ENCODE measurements at regions not wholly inside any gene's neighbourhood (a gene's known extent, or its start where the extent isn't known, plus 50 kb on each side); places are given as distances from the start of the nearest gene placed in this dataset.

DNA sequence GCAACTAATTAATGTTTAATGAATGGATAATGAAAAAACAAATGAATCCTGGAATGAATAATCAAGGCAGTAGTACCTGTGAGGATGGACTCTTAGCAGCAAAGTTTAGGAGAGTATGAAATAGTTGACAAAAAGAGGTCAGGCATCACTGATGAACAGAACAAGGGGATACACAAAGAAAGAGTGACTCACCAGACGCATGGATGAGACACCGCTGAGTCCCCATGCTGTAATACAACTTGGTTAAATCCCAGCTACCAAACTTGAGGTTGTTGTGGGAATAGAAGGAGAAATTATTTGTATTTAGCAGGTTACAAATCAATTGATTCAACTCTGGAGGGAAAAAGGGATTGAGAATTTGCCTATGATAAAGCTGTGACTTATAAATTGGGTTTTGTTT is 976.9 kb upstream of the TENM4 start:
- H3K36me3 Mint-ChIP-seq, result no peaks in the 10 kb centered on the region
- H3K27ac Mint-ChIP-seq, result no peak overlapping the region
- DNase-seq (no peak), ATAC-seq (ENCODE audit: low read depth) (no peak)
- no peaks in the 10 kb centered on the region for H3K27me3 Mint-ChIP-seq
- no peaks in the 10 kb centered on the region for H3K4me1 Mint-ChIP-seq
- POLR2A ChIA-PET, result no interaction called here
- peaks cover 5% of the 10 kb centered on the region for H3K9me3 Mint-ChIP-seq
- H3K4me3 Mint-ChIP-seq, result no peak overlapping the region

DNA sequence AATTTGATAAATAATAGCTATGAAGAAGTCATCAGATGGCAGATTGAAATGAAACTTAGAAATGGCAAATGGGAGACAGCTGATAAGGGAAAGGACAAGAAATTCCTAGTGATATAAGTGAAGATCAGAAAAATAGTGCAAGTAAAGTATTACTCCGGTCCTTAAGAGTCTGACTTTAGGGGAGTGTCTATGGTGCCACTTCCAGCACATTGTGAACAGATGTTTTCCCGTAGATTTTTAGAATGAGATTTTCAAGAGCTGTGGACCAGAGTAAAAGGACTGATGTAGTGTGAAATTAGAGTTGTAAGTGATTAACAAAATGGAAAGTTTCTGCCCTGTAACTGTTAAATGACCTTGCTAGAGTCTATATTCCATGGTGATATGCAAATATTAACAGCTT is 974.8 kb upstream of the TENM4 start:
- ATAC-seq (ENCODE audit: low read depth) (no peak), DNase-seq (no peak)
- Mint-ChIP-seq H3K36me3 (no peaks in the 10 kb centered on the region), H3K4me1 (no peaks in the 10 kb centered on the region), H3K9me3 (peaks cover 6% of the 10 kb centered on the region), H3K27ac (no peak overlapping the region), H3K4me3 (no peak overlapping the region), H3K27me3 (no peaks in the 10 kb centered on the region)
- POLR2A ChIA-PET, result no interaction called here

DNA sequence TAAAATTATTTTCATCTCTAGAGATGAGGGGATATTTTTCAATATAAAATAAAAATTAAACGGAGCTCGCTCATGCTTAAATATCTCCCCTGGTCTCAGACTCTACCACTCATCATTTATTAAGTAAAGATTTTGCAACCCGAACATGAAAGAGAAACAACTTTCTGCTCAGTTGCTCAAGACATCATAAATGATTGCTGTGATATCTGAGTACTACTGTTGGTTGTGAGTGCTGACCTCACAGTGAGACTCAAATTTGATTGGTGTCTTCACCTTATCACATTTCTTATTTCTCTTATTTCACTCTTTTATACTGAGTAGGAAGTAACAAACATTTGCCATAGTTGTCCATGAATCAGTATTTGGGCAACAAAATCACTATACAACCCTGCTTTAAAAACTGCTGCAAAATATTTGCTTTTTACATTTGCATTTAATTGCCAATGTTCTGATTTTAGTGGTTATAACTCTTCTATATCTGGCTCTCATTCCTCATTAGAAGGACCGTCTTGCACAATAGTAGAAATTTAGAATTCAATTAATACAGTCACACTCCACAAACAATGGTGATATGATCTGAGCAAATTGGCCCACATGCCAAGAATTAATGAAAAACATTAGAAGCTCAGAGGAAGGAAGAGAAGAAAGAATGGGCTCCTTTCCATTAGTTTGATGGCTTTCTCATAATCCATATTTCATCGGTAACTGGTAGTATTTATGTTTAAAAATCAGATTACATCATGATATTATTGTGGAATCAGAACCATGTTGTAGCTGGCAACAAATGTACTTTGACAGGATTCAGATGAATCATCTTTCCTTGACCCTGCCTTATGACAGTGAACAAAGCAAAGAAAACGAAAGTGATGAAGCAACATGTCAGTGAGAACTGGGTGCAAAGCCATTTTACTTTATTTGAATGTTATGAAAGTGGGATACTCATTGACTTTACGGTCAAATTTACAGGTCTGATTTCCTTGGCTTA is 973.6 kb upstream of the TENM4 start:
- DNase-seq (no peak), ATAC-seq (ENCODE audit: low read depth) (no peak)
- Mint-ChIP-seq H3K9me3 (peaks cover 6% of the 10 kb centered on the region), H3K36me3 (no peaks in the 10 kb centered on the region), H3K27me3 (no peaks in the 10 kb centered on the region), H3K4me3 (no peak overlapping the region), H3K4me1 (no peaks in the 10 kb centered on the region), H3K27ac (no peak overlapping the region)
- POLR2A ChIA-PET, result no interaction called here

DNA sequence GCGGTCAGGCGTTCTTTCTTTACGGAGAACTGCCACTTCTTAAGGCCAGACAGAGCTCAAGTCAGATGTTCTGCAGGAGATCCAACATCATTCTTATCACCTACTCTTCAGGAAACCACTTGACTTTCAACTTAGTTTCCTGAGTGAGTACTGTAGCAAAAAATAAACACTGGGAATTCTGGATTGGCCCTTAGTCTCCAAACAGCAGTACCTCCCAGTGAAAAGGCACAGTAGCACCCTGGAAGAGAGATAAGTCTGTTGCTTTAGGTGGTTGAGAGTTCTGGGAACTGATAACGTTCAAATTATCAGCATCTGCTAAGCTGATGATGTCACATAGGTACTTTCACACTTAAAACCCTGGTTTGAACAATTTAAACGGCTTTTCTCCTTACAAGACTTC is 971.8 kb upstream of the TENM4 start:
- ATAC-seq (ENCODE audit: low read depth), result no peak
- no peak overlapping the region for H3K4me3 Mint-ChIP-seq
- no peaks in the 10 kb centered on the region for H3K36me3 Mint-ChIP-seq
- no peaks in the 10 kb centered on the region for H3K4me1 Mint-ChIP-seq
- no peak for DNase-seq
- no peak overlapping the region for H3K27ac Mint-ChIP-seq
- no peaks in the 10 kb centered on the region for H3K27me3 Mint-ChIP-seq
- POLR2A ChIA-PET, result no interaction called here
- peaks cover 6% of the 10 kb centered on the region for H3K9me3 Mint-ChIP-seq

DNA sequence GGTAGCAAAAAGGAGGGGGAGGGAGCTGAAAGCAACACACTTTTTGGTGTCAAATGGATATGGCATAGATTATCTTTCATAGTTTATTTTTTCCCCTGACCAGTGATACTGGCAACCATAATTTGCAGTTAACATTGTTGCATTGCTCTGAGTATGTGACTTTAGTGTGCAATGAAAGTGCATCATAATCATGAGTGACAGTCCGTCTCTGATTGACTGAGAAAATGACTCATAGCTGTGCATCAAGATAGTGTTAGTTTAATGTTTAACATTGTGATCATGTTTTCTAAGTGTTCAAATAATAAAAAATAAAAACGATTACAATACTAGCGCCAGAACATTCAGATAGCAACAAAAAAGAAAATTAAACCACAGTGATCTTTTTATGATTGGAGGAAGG is 952.4 kb upstream of the TENM4 start:
- peaks cover under 1% of the 10 kb centered on the region for H3K9me3 Mint-ChIP-seq
- no peak for ATAC-seq (ENCODE audit: low read depth)
- no peaks in the 10 kb centered on the region for H3K27me3 Mint-ChIP-seq
- H3K36me3 Mint-ChIP-seq, result no peaks in the 10 kb centered on the region
- H3K4me3 Mint-ChIP-seq, result no peak overlapping the region
- POLR2A ChIA-PET, result no interaction called here
- no peaks in the 10 kb centered on the region for H3K4me1 Mint-ChIP-seq
- no peak overlapping the region for H3K27ac Mint-ChIP-seq
- no peak for DNase-seq

DNA sequence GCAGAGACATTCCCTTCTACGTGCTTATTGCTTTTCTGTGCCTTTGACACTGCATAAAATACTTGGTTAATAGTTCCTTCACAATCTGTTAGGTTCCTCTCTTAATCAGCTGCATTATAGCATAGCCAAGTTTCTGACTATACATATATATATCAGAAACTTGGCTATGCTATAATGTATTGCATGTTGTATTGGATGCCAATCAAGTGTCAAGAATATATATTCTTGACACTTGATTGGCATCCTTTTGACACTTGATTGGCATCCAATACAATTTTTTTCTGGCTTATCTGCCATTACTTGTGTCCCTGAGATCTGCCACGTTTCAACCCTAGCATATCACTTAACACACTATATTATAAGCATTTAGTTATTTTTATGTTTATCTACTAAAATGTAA is 949.7 kb upstream of the TENM4 start:
- POLR2A ChIA-PET, result no interaction called here
- Mint-ChIP-seq H3K9me3 (peaks cover 5% of the 10 kb centered on the region), H3K27ac (no peak overlapping the region), H3K27me3 (no peaks in the 10 kb centered on the region), H3K36me3 (no peaks in the 10 kb centered on the region), H3K4me1 (no peaks in the 10 kb centered on the region), H3K4me3 (no peak overlapping the region)
- ATAC-seq (ENCODE audit: low read depth) (no peak), DNase-seq (no peak)

DNA sequence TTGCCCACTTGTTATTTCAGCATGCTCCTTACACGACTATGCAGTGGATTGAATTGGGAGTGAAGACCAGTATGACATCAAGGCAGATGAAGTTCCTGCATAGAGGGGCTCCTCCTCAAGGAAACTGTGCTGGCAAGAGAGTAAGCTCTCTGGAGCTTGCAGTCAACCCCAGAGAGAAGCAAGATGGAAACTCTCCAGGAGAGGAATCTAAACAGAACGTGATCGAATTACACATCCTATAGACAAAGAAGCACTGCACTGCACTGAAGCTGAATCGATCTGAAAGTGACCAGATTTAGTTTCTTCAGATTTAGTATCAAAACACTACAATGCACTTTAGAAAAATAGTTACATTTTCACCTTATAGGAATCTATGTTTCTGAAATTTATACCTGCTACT is 947.7 kb upstream of the TENM4 start:
- Mint-ChIP-seq H3K27me3 (no peaks in the 10 kb centered on the region), H3K4me1 (no peaks in the 10 kb centered on the region), H3K27ac (no peak overlapping the region), H3K36me3 (no peaks in the 10 kb centered on the region), H3K4me3 (no peak overlapping the region), H3K9me3 (peaks cover 5% of the 10 kb centered on the region)
- POLR2A ChIA-PET, result no interaction called here
- ATAC-seq (ENCODE audit: low read depth) (no peak), DNase-seq (no peak)

DNA sequence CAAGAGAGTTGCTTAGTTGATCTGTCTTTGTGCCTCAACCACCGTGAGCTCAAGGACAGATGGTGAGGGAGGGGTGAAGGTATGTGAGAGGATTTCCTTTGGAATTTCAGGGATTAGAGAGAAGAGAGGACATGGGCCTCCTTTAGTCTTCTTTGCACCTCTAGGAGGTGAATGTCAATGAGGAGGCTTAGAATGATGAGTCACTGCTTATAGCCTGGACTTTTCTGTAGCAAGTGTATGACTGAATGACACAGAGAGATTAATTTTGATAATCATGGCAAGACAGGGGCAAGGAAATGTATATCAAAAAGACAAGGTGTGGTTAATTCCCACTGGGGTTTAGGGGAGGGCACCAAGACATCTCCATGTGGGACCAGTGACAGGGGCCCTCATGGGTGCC is 947.3 kb upstream of the TENM4 start:
- Mint-ChIP-seq H3K27me3 (no peaks in the 10 kb centered on the region), H3K4me3 (no peak overlapping the region), H3K9me3 (peaks cover 5% of the 10 kb centered on the region), H3K36me3 (no peaks in the 10 kb centered on the region), H3K27ac (no peak overlapping the region), H3K4me1 (no peaks in the 10 kb centered on the region)
- DNase-seq, result no peak
- no peak for ATAC-seq (ENCODE audit: low read depth)
- POLR2A ChIA-PET, result no interaction called here

DNA sequence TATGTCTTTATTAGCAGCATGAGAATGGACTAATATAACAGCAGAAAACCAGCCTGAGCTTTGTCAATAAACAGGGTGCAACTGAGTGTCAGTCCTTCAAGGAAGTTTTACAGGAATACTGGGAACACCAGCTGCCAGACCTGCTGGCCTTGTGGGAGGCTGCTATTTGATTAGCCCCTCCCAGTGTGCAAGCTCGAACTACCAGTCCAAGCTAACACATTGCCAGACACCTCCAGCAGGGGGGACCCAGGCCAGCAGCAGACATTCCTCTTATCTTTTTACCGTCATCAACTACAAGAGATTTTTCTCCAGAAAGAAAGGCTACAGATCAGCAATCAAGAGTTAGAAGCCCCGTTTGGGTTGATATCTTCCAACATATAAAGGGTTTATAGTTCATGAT is 942.8 kb upstream of the TENM4 start:
- Mint-ChIP-seq H3K4me3 (no peak overlapping the region), H3K27me3 (no peaks in the 10 kb centered on the region), H3K36me3 (no peaks in the 10 kb centered on the region), H3K27ac (no peak overlapping the region), H3K9me3 (peaks cover 5% of the 10 kb centered on the region), H3K4me1 (no peaks in the 10 kb centered on the region)
- no peak for DNase-seq
- ATAC-seq (ENCODE audit: low read depth), result no peak
- POLR2A ChIA-PET, result no interaction called here

DNA sequence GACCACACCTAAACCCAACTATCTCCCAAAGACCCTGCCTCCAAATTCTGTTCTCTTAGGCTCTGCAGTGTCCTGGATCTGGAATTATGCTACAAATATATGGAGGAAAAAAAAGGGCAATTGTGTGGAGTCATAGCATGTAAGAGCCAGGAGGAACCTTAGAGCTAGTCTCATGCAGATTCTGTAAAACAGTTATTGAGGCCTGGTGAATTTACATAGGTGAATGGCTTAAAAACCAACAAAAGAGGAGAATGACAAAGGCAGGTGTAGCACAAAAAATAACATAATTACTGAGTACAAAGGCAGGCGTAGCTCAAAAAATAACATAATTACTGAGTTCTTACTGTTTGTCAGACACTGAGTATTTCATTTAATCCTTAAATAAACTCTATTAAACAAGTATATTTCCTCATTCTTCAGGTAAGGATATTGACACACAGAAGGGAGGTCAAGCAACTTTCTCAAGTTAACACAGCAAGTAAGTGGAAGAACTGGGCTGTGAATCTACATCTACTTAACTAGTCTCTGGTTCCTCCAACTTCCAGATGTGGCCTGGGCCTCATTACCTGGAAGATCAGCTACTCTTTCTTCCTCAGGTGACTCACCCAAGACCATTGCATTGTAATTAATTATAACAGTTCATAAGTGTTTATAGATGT is 938.9 kb upstream of the TENM4 start:
- no peaks in the 10 kb centered on the region for H3K36me3 Mint-ChIP-seq
- ATAC-seq (ENCODE audit: low read depth), result no peak
- no peaks in the 10 kb centered on the region for H3K27me3 Mint-ChIP-seq
- no peaks in the 10 kb centered on the region for H3K9me3 Mint-ChIP-seq
- POLR2A ChIA-PET, result no interaction called here
- H3K4me3 Mint-ChIP-seq, result no peak overlapping the region
- no peak for DNase-seq
- no peaks in the 10 kb centered on the region for H3K4me1 Mint-ChIP-seq
- H3K27ac Mint-ChIP-seq, result no peak overlapping the region

DNA sequence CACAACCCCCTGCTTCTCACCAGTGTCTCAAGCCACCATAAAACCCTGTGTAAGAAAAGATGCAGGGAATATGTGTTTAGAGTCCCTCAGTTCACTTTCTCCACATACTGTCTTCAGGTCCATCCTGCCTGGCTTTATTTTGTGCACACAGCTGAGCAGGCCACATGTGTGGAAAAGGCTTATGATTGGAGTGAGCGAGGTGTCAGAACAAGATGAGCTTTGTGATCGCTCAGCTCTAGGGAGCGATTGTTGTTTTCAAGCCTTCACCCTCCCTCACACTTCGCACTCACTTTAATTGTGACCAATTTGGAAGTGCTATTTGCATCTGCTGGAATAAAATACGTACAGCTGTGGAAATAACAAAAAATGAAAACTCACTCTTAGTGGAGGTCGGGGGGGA is 931.1 kb upstream of the TENM4 start:
- no peaks in the 10 kb centered on the region for H3K27me3 Mint-ChIP-seq
- no peaks in the 10 kb centered on the region for H3K4me1 Mint-ChIP-seq
- peaks cover 4% of the 10 kb centered on the region for H3K9me3 Mint-ChIP-seq
- H3K4me3 Mint-ChIP-seq, result no peak overlapping the region
- no peak overlapping the region for H3K27ac Mint-ChIP-seq
- no peak for ATAC-seq (ENCODE audit: low read depth)
- POLR2A ChIA-PET, result no interaction called here
- DNase-seq, result no peak
- H3K36me3 Mint-ChIP-seq, result no peaks in the 10 kb centered on the region

DNA sequence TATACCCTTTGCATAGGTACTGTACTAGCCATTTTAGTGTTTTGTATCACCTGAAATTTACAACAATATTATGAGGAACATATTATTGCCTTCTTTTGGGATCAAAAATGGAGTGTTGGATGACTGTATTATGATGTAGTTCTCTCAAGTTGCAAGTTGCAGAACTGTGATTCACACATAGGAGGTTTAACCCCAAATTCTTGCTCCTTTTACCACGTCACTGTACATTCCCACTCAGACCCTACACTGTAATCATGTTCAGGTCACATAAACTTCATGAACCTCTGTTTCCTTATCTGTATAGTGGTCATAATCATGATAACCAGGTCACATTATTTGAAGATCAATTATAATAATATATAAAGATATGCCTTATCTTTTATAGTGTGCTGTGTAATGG is 925.1 kb upstream of the TENM4 start:
- Mint-ChIP-seq H3K4me3 (no peak overlapping the region), H3K27ac (no peak overlapping the region), H3K27me3 (no peaks in the 10 kb centered on the region), H3K4me1 (no peaks in the 10 kb centered on the region), H3K9me3 (peaks cover 3% of the 10 kb centered on the region), H3K36me3 (no peaks in the 10 kb centered on the region)
- POLR2A ChIA-PET, result no interaction called here
- ATAC-seq (ENCODE audit: low read depth), result no peak
- DNase-seq, result no peak

DNA sequence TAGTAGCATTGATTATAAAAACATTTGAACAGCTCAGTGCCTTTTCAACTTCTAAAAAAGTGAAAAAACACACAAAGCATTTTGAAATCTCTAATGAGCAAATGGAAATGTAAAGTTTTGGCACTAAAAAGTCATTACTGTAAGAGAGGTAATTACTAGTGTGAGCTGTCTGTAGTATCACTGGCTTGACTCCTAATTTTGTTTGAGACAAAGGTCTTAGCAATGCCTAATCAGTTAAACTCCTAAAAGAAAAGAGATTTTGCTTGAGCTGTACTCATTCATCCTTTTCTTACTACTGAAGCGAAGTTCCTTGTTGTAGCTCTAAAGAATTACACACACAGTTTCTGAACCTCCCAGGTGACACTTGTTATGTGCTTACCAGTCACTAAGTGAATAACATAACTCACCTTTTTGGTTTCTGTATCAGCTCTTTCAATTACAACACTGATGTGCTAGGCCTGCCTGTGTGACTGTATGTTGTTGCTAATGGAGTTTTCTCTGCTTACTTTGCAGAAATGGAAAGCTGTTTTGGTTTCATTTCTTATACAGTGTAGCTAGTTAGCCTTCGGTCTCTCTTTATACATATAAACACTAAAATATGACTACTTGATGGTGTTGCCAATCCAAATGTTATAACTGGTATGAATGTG is 924.4 kb upstream of the TENM4 start:
- Mint-ChIP-seq H3K27me3 (no peaks in the 10 kb centered on the region), H3K4me3 (no peak overlapping the region), H3K4me1 (no peaks in the 10 kb centered on the region), H3K9me3 (peaks cover 2% of the 10 kb centered on the region), H3K36me3 (no peaks in the 10 kb centered on the region), H3K27ac (no peak overlapping the region)
- no peak for DNase-seq
- ATAC-seq (ENCODE audit: low read depth), result no peak
- POLR2A ChIA-PET, result no interaction called here
